Stimulated activated CD8-positive, alpha-beta memory T cell treated with anti-CD3 and anti-CD28 coated beads, Interleukin-2, amount 100 ng/mL, for 1 hour (primary cell): ENCODE measurements at regions not wholly inside any gene's neighbourhood (a gene's known extent, or its start where the extent isn't known, plus 50 kb on each side); places are given as distances from the start of the nearest gene placed in this dataset.
A peak's percentile ranks its signal among the peaks of the same experiment; 100 is the strongest.

Experiments
- DNase-seq, 2 donors: peaks; one replicate each; pipeline ENCODE4 v3.0.0-alpha.2; 2020; ENCODE audit warnings: low read depth in 2 of 2

GRCh38 chr16:87552072-87552718, 50.1 kb upstream of the JPH3 start:
- DNase-seq, result no peak

- no peak for DNase-seq
Observed at GRCh38 chr16:87551487-87551886, 50.8 kb upstream of the JPH3 start.

GRCh38 chr16:87550495-87550961, 51.8 kb upstream of the JPH3 start:
- DNase-seq, result peak; percentile 17 to 33

- DNase-seq, result no peak
Observed at GRCh38 chr16:87549627-87550494, 52.4 kb upstream of the JPH3 start.

- DNase-seq, result no peak
Observed at GRCh38 chr16:87548046-87548445, 54.3 kb upstream of the JPH3 start.

GRCh38 chr16:87543436-87544191, 50.8 kb upstream of the ZCCHC14 start:
- DNase-seq, result no peak

- DNase-seq, result no peak
Observed at GRCh38 chr16:87542531-87543102, 49.8 kb upstream of the ZCCHC14 start.
